ENCODE measurements at regions not wholly inside any gene's neighbourhood (a gene's known extent, or its start where the extent isn't known, plus 50 kb on each side); places are given as distances from the start of the nearest gene placed in this dataset.

GRCh38 chrX:67050760-67051159, 411.9 kb upstream of the EDA2R start:
- no peaks in the 10 kb centered on the region for H3K27me3 ChIP-seq (ENCODE audit: insufficient read depth)
- H3K4me2 ChIP-seq: no peak overlapping the region
- H3K4me3 ChIP-seq (ENCODE audit: low read depth in 2 of 2, low read length in 1 of 2): no peak overlapping the region
- no peak overlapping the region for H2AFZ ChIP-seq (ENCODE audit: low read depth)
- DNase-seq: no peak
- ChIA-PET CTCF (no interaction called here), POLR2A (no interaction called here)
- H3K79me2 ChIP-seq (ENCODE audit: insufficient read depth): no peaks in the 10 kb centered on the region
- no peaks in the 10 kb centered on the region for H3K9me3 ChIP-seq
- no peaks in the 10 kb centered on the region for H3K36me3 ChIP-seq (replicated peaks in 1 of 2; ENCODE audit: control insufficient read depth in 1 of 2, insufficient read depth in 2 of 2, low read length in 1 of 2)
- no peaks in the 10 kb centered on the region for H3K4me1 ChIP-seq (ENCODE audit: control insufficient read depth in 1 of 2, insufficient read depth in 2 of 2, low read depth in 1 of 2, low read length in 1 of 2)
- no peaks in the 10 kb centered on the region for H4K20me1 ChIP-seq (ENCODE audit: insufficient read depth)
- WGBS (ENCODE audit: low lambda C conversion rate): 5% methylated on average over 1 of the region's 1 CpG
- H3K9me2 ChIP-seq: no peaks in the 10 kb centered on the region
- TF ChIP-seq, protein P1, sequence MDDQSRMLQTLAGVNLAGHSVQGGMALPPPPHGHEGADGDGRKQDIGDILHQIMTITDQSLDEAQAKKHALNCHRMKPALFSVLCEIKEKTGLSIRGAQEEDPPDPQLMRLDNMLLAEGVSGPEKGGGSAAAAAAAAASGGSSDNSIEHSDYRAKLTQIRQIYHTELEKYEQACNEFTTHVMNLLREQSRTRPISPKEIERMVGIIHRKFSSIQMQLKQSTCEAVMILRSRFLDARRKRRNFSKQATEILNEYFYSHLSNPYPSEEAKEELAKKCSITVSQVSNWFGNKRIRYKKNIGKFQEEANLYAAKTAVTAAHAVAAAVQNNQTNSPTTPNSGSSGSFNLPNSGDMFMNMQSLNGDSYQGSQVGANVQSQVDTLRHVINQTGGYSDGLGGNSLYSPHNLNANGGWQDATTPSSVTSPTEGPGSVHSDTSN (IDR thresholded peaks at IDR 0.05): no peak
- TF ChIP-seq GATA2 (CRISPR knock-in tag; IDR thresholded peaks at IDR 0.05): no peak
- no peak for TF ChIP-seq NFIC (IDR thresholded peaks at IDR 0.05; ENCODE audit: borderline replicate concordance)
- no peak for TF ChIP-seq RFX5 (IDR thresholded peaks at IDR 0.05; ENCODE audit: low read length)
- no peak for TF ChIP-seq MAX (IDR thresholded peaks at IDR 0.05; ENCODE audit: low read depth)
- TF ChIP-seq EZH2phosphoT487 (IDR thresholded peaks at IDR 0.05; ENCODE audit: borderline replicate concordance, low read depth): no peak
- TF ChIP-seq FOXJ3 (CRISPR knock-in tag; IDR thresholded peaks at IDR 0.05): no peak
- no peak for TF ChIP-seq TEAD4 (IDR thresholded peaks at IDR 0.05; ENCODE audit: borderline replicate concordance, insufficient read depth)
- TF ChIP-seq POLR2AphosphoS5 (IDR thresholded peaks at IDR 0.05; ENCODE audit: low read depth, low read length): no peak
- TF ChIP-seq NRF1 (IDR thresholded peaks at IDR 0.05; ENCODE audit: low read depth, low read length): no peak
- TF ChIP-seq SIN3A (IDR thresholded peaks at IDR 0.05; ENCODE audit: borderline replicate concordance, low read depth, low read length): no peak
- TF ChIP-seq IRF3 (IDR thresholded peaks at IDR 0.05; ENCODE audit: low read depth, low read length): no peak
- H3F3A ChIP-seq (replicated peaks; ENCODE audit: insufficient read depth): no peaks in the 10 kb centered on the region
- H3K27ac ChIP-seq (ENCODE audit: low read depth in 2 of 2, low read length in 1 of 2): no peak overlapping the region
- no peak overlapping the region for H3K9ac ChIP-seq

DNA sequence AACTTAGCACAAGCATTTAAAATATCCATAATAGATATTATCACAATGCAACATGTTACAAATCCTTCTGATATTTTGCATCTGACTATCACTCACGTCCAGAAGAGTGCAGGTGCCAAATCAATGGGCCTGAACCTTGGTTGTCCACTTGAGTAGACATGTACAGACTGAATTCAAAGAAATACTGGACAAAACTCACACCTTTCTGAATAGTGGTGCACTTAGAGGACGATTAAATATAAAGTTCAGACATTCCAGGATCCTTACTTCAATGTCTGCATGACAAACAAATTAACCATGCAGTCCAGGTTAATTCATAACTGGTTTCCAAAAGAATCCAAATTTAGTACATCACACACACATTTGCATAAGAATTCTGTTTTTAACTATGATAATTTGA, 406.0 kb upstream of the EDA2R start:
- no peak for TF ChIP-seq NRF1 (IDR thresholded peaks at IDR 0.05; ENCODE audit: low read depth, low read length)
- POLR2A ChIA-PET: no interaction called here

More for the DNA sequence above, 406.0 kb upstream of the EDA2R start:
- CTCF ChIA-PET: interaction anchor here (0.7 kb wide), 1 partner anchor 1170 kb away, joined by 4 read pairs; no protein-coding TSS in a partner anchor
- DNase-seq: no peak
- H3K9ac ChIP-seq: no peak overlapping the region
- no peak overlapping the region for H3K27ac ChIP-seq (ENCODE audit: low read depth in 2 of 2, low read length in 1 of 2)
- 0% methylated on average over 2 of the region's 2 CpGs for WGBS (ENCODE audit: low lambda C conversion rate)
- no peaks in the 10 kb centered on the region for H3K27me3 ChIP-seq (ENCODE audit: insufficient read depth)
- no peak overlapping the region for H3K4me2 ChIP-seq
- no peaks in the 10 kb centered on the region for H3K79me2 ChIP-seq (ENCODE audit: insufficient read depth)
- no peaks in the 10 kb centered on the region for H3K36me3 ChIP-seq (replicated peaks in 1 of 2; ENCODE audit: control insufficient read depth in 1 of 2, insufficient read depth in 2 of 2, low read length in 1 of 2)
- no peaks in the 10 kb centered on the region for H3F3A ChIP-seq (replicated peaks; ENCODE audit: insufficient read depth)
- no peak overlapping the region for H2AFZ ChIP-seq (ENCODE audit: low read depth)
- H3K4me3 ChIP-seq (ENCODE audit: low read depth in 2 of 2, low read length in 1 of 2): no peak overlapping the region
- H3K4me1 ChIP-seq (ENCODE audit: control insufficient read depth in 1 of 2, insufficient read depth in 2 of 2, low read depth in 1 of 2, low read length in 1 of 2): no peaks in the 10 kb centered on the region
- H3K9me2 ChIP-seq: no peaks in the 10 kb centered on the region
- H4K20me1 ChIP-seq (ENCODE audit: insufficient read depth): no peaks in the 10 kb centered on the region
- no peaks in the 10 kb centered on the region for H3K9me3 ChIP-seq

Measured in SK-N-SH (cell line).